ENCODE measurements at regions not wholly inside any gene's neighbourhood (a gene's known extent, or its start where the extent isn't known, plus 50 kb on each side); places are given as distances from the start of the nearest gene placed in this dataset.

- TF ChIP-seq CTCF (conservative IDR thresholded peaks at IDR 0.05) = no peak
- TF ChIP-seq ZFX (IDR thresholded peaks at IDR 0.05) = no peak
Measured at GRCh38 chr17:33910200-33910857, 344.8 kb upstream of the CCL2 start.
